Activated T-cell treated with anti-CD3 and anti-CD28 coated beads for 24 hours (primary cell): ENCODE measurements at regions not wholly inside any gene's neighbourhood (a gene's known extent, or its start where the extent isn't known, plus 50 kb on each side); places are given as distances from the start of the nearest gene placed in this dataset.
"Not testable (repeated sequence)": the region's sequence is repeated elsewhere in the genome, so short reads cannot be mapped to it uniquely, and the experiment has no call there.

Experiments
- DNase-seq: peaks from one replicate; pipeline ENCODE4 v3.0.0-alpha.2; 2020; ENCODE audit warnings: low read depth

GRCh38 chr10:131817866-131818509, 82.8 kb upstream of the PPP2R2D start:
- no peak for DNase-seq

GRCh38 chr10:131818510-131819234, 82.1 kb upstream of the PPP2R2D start:
- no peak for DNase-seq

GRCh38 chr10:131819241-131820072, 81.4 kb upstream of the PPP2R2D start:
- no peak for DNase-seq

- no peak for DNase-seq
These were observed 80.2 kb upstream of the PPP2R2D start for GRCh38 chr10:131820626-131821025.

GRCh38 chr10:131821378-131822012, 79.3 kb upstream of the PPP2R2D start:
- no peak for DNase-seq

GRCh38 chr10:131822013-131822691, 78.7 kb upstream of the PPP2R2D start:
- DNase-seq: no peak

- no peak for DNase-seq
These were observed 78.0 kb upstream of the PPP2R2D start for GRCh38 chr10:131822692-131823245.

GRCh38 chr10:131823601-131824099, 77.2 kb upstream of the PPP2R2D start:
- not testable (repeated sequence) for DNase-seq

GRCh38 chr10:131824371-131825149, 76.2 kb upstream of the PPP2R2D start:
- no peak for DNase-seq

- DNase-seq: no peak
These were observed 75.5 kb upstream of the PPP2R2D start for GRCh38 chr10:131825150-131825848.

GRCh38 chr10:131825960-131826650, 74.7 kb upstream of the PPP2R2D start:
- DNase-seq: no peak

GRCh38 chr10:131829156-131829930, 71.5 kb upstream of the PPP2R2D start:
- DNase-seq: no peak

- DNase-seq: no peak
These were observed 70.2 kb upstream of the PPP2R2D start for GRCh38 chr10:131830446-131831130.

- DNase-seq: no peak
These were observed 69.2 kb upstream of the PPP2R2D start for GRCh38 chr10:131831561-131831960.

- DNase-seq: no peak
These were observed 68.6 kb upstream of the PPP2R2D start for GRCh38 chr10:131832056-131832685.

GRCh38 chr10:131833013-131833412, 67.8 kb upstream of the PPP2R2D start:
- DNase-seq: no peak

- no peak for DNase-seq
These were observed 67.2 kb upstream of the PPP2R2D start for GRCh38 chr10:131833446-131834080.
